Neutrophil (primary cell): ENCODE measurements at regions not wholly inside any gene's neighbourhood (a gene's known extent, or its start where the extent isn't known, plus 50 kb on each side); places are given as distances from the start of the nearest gene placed in this dataset.

Source experiments
- H3K27ac ChIP-seq: fragments of 200-600 bp; sonication (generic); 2 replicates; pipeline ENCODE4 v1.5.1; 2016; ENCODE audit warnings: mild to moderate bottlenecking, moderate library complexity
- H3K27me3 ChIP-seq: fragments of 200-600 bp; sonication (generic); 2 replicates; pipeline ENCODE4 v1.6.0; 2016; ENCODE audit warnings: mild to moderate bottlenecking
- H3K36me3 ChIP-seq: fragments of 200-600 bp; sonication (generic); 2 replicates; pipeline ENCODE4 v1.5.1; 2017
- H3K4me1 ChIP-seq, 2 experiments: fragments of 200-600 bp in 1 of 2; sonication (generic) in 1 of 2; 1 replicate in 1 of 2; 2 replicates in 1 of 2; pipeline versions ENCODE4 v1.5.1 to v1.6.1; 2013 to 2016; ENCODE audit warnings: low read depth in 1 of 2, low read length in 1 of 2, mild to moderate bottlenecking in 1 of 2, moderate library complexity in 1 of 2; ENCODE audit not compliant: control insufficient read depth in 1 of 2, insufficient read depth in 1 of 2
- H3K4me3 ChIP-seq, 2 experiments: fragments of 200-600 bp in 1 of 2; sonication (generic) in 1 of 2; 1 replicate in 1 of 2; 2 replicates in 1 of 2; pipeline ENCODE4 v1.5.1; 2013 to 2016; ENCODE audit warnings: low read depth in 1 of 2, low read length in 1 of 2, mild to moderate bottlenecking in 1 of 2, moderate library complexity in 1 of 2
- H3K9me3 ChIP-seq: fragments of 200-600 bp; sonication (generic); 2 replicates; pipeline ENCODE4 v1.5.1; 2016
- CTCF ChIP-seq: fragments of 200-600 bp; sonication (generic); IDR thresholded peaks from 2 replicates; pipeline ENCODE4 v1.5.1; 2016; ENCODE audit warnings: antibody characterized with exemption

GRCh38 chr5:24073107-24073506 is 565.7 kb downstream of the PRDM9 start:
- Histone ChIP-seq H3K27ac (no peak overlapping the region), H3K27me3 (no peaks in the 10 kb centered on the region), H3K9me3 (no peaks in the 10 kb centered on the region), H3K36me3 (no peaks in the 10 kb centered on the region), H3K4me1 (no peaks in the 10 kb centered on the region), H3K4me3 (no peak overlapping the region)
- no peak for TF ChIP-seq CTCF

GRCh38 chr5:24080046-24080445 is 564.7 kb downstream of the CDH10 start:
- Histone ChIP-seq H3K27me3 (no peaks in the 10 kb centered on the region), H3K27ac (no peak overlapping the region), H3K9me3 (no peaks in the 10 kb centered on the region), H3K4me1 (no peaks in the 10 kb centered on the region), H3K4me3 (no peak overlapping the region), H3K36me3 (no peaks in the 10 kb centered on the region)
- TF ChIP-seq CTCF, result no peak

- H3K4me3 ChIP-seq, result no peak overlapping the region
- no peak for TF ChIP-seq CTCF
- no peaks in the 10 kb centered on the region for H3K4me1 ChIP-seq
- H3K27ac ChIP-seq, result no peak overlapping the region
- no peaks in the 10 kb centered on the region for H3K36me3 ChIP-seq
- H3K9me3 ChIP-seq, result no peaks in the 10 kb centered on the region
- no peaks in the 10 kb centered on the region for H3K27me3 ChIP-seq
Measured at GRCh38 chr5:24094081-24094679, 550.6 kb downstream of the CDH10 start.

- no peak overlapping the region for H3K27ac ChIP-seq
- no peaks in the 10 kb centered on the region for H3K4me1 ChIP-seq
- H3K36me3 ChIP-seq, result no peaks in the 10 kb centered on the region
- H3K9me3 ChIP-seq, result no peaks in the 10 kb centered on the region
- H3K27me3 ChIP-seq, result no peaks in the 10 kb centered on the region
- no peak overlapping the region for H3K4me3 ChIP-seq
- TF ChIP-seq CTCF, result no peak
Measured at GRCh38 chr5:24102010-24102409, 542.8 kb downstream of the CDH10 start.

GRCh38 chr5:24103451-24104023 is 541.2 kb downstream of the CDH10 start:
- Histone ChIP-seq H3K4me3 (no peak overlapping the region), H3K36me3 (no peaks in the 10 kb centered on the region), H3K4me1 (no peaks in the 10 kb centered on the region), H3K27ac (no peak overlapping the region), H3K9me3 (no peaks in the 10 kb centered on the region), H3K27me3 (no peaks in the 10 kb centered on the region)
- TF ChIP-seq CTCF, result no peak
